Smooth muscle cell (in vitro differentiated cells): ENCODE measurements at regions not wholly inside any gene's neighbourhood (a gene's known extent, or its start where the extent isn't known, plus 50 kb on each side); places are given as distances from the start of the nearest gene placed in this dataset.
"Not testable (repeated sequence)": the region's sequence is repeated elsewhere in the genome, so short reads cannot be mapped to it uniquely, and the experiment has no call there.

Experiments used
- DNase-seq: peaks from one replicate; lab custom pipeline; 2025; ENCODE audit not compliant: unreplicated experiment; lab: John Stamatoyannopoulos, UW
- H2AFZ ChIP-seq: fragments of 200-600 bp; sonication (generic); 2 replicates; pipeline ENCODE4 v1.6.0; 2016; ENCODE audit warnings: antibody characterized with exemption, low read depth, mild to moderate bottlenecking
- H3F3A ChIP-seq: fragments of 200-600 bp; sonication (generic); 2 replicates; pipeline ENCODE4 v1.6.0; 2017; ENCODE audit warnings: antibody characterized with exemption, low read depth
- H3K27ac ChIP-seq: fragments of 200-600 bp; sonication (generic); 2 replicates; pipeline ENCODE4 v1.5.1; 2016; ENCODE audit warnings: low read depth, mild to moderate bottlenecking
- H3K27me3 ChIP-seq: fragments of 200-600 bp; sonication (generic); 2 replicates; pipeline ENCODE4 v1.6.1; 2016; ENCODE audit warnings: low read depth, mild to moderate bottlenecking
- H3K36me3 ChIP-seq: fragments of 200-600 bp; sonication (generic); 2 replicates; pipeline ENCODE4 v1.5.1; 2016; ENCODE audit warnings: low read depth
- H3K4me1 ChIP-seq: fragments of 200-600 bp; sonication (generic); 2 replicates; pipeline ENCODE4 v1.5.1; 2016; ENCODE audit warnings: low read depth
- H3K4me2 ChIP-seq: fragments of 200-600 bp; sonication (generic); 2 replicates; pipeline ENCODE4 v1.6.0; 2016; ENCODE audit warnings: mild to moderate bottlenecking
- H3K4me3 ChIP-seq: fragments of 200-600 bp; sonication (generic); 2 replicates; pipeline ENCODE4 v1.5.1; 2016; ENCODE audit warnings: mild to moderate bottlenecking
- H3K79me2 ChIP-seq: fragments of 200-600 bp; sonication (generic); 2 replicates; pipeline ENCODE4 v1.6.0; 2016; ENCODE audit warnings: low read depth, mild to moderate bottlenecking
- H3K9ac ChIP-seq: fragments of 200-600 bp; sonication (generic); 2 replicates; pipeline ENCODE4 v1.6.0; 2016; ENCODE audit warnings: low read depth
- H3K9me3 ChIP-seq: fragments of 200-600 bp; sonication (generic); replicated peaks from 2 replicates; pipeline ENCODE4 v1.5.1; 2016; ENCODE audit warnings: low read depth
- H4K20me1 ChIP-seq: fragments of 200-600 bp; sonication (generic); 2 replicates; pipeline ENCODE4 v1.6.0; 2016; ENCODE audit warnings: low read depth
- WGBS: methylation state at CpG from one replicate; pipeline ENCODE4 v1.1.7; 2016; ENCODE audit warnings: low lambda C conversion rate; 5-methylcytosine and 5-hydroxymethylcytosine counted together
- TF ChIP-seq, protein P1 (sequence below): fragments of 200-600 bp; sonication (generic); IDR thresholded peaks from 2 replicates; pipeline ENCODE4 v1.5.1; 2017; ENCODE audit warnings: borderline replicate concordance, mild to moderate bottlenecking, antibody characterized with exemption; ENCODE audit not compliant: insufficient read depth, poor library complexity, severe bottlenecking

DNA sequence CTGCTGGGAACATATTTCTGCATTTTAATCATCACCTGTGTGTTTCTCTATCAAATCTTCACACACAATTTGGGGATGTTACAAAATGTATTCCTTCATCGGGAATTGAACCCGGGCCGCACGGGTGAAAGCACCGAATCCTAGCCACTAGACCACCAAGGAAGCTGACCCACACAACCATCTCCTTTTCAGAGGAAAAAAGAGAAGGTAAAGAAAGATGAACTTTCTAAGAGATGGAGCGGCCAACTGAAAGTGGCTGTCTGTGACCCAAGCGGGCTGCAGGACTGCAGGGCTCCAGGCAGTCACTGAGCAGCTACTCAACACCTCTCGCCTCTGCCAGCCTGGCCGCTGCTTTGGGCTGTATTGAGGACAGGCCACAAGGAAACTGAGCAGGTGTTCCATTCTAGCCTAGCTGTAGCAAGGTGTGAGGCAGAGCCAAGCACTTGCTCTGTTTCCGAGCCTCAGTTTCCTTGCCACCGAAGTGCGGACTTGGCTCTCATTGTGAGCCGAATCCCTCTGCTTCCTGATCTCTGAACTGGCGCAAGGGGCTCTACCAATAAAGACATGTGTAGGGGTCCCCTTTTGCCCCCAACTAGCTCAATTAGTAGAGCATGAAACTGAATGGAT lies 156.9 kb upstream of the NBPF11 start:
- no peaks in the 10 kb centered on the region for H3F3A ChIP-seq
- H4K20me1 ChIP-seq, result no peaks in the 10 kb centered on the region
- peaks cover 3% of the 10 kb centered on the region for H3K4me1 ChIP-seq
- DNase-seq, result no peak
- no peak overlapping the region for H3K4me2 ChIP-seq
- no peaks in the 10 kb centered on the region for H3K27me3 ChIP-seq
- no peak overlapping the region for H3K27ac ChIP-seq
- TF ChIP-seq, protein P1, sequence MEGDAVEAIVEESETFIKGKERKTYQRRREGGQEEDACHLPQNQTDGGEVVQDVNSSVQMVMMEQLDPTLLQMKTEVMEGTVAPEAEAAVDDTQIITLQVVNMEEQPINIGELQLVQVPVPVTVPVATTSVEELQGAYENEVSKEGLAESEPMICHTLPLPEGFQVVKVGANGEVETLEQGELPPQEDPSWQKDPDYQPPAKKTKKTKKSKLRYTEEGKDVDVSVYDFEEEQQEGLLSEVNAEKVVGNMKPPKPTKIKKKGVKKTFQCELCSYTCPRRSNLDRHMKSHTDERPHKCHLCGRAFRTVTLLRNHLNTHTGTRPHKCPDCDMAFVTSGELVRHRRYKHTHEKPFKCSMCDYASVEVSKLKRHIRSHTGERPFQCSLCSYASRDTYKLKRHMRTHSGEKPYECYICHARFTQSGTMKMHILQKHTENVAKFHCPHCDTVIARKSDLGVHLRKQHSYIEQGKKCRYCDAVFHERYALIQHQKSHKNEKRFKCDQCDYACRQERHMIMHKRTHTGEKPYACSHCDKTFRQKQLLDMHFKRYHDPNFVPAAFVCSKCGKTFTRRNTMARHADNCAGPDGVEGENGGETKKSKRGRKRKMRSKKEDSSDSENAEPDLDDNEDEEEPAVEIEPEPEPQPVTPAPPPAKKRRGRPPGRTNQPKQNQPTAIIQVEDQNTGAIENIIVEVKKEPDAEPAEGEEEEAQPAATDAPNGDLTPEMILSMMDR, result no peak
- no peaks in the 10 kb centered on the region for H3K36me3 ChIP-seq
- no peak overlapping the region for H3K9ac ChIP-seq
- H3K9me3 ChIP-seq, result peaks cover 3% of the 10 kb centered on the region
- 94% methylated on average over 14 of the region's 14 CpGs for WGBS
- H2AFZ ChIP-seq, result no peak overlapping the region
- no peaks in the 10 kb centered on the region for H3K79me2 ChIP-seq
- no peak overlapping the region for H3K4me3 ChIP-seq

DNA sequence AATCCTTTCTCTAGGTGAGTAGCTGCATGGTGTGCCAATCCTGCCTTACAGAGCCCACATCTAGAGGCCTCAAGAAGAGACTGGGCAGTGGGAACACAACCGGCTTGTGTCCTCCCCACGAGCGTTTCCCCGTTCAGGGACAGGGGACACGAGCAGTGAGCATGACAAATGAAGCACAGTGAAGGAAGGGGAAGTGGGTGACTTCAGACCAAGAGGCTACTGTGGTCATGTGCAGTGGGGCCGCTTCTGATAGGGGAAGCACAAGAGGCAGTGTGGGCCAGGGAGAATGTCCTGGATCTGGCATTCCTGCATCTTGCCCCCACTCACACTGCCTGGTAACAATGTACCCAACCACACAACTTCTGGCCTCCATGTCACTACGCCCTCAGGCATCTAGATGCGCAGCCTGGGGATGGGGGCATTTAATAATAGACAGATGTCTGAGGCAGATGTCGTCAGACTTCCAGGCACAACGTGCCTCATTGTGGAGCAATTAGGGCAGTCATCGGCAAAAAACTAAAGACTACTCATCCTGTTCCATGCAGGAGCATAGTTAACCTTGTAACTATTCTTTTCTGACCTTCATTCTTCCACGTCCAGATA lies 155.6 kb upstream of the NBPF11 start:
- TF ChIP-seq, protein P1, result no peak
- no peak overlapping the region for H2AFZ ChIP-seq
- no peaks in the 10 kb centered on the region for H4K20me1 ChIP-seq
- H3K9me3 ChIP-seq, result peaks cover 3% of the 10 kb centered on the region
- no peaks in the 10 kb centered on the region for H3K36me3 ChIP-seq
- H3K4me2 ChIP-seq, result no peak overlapping the region
- no peak overlapping the region for H3K27ac ChIP-seq
- DNase-seq, result no peak
- no peaks in the 10 kb centered on the region for H3K79me2 ChIP-seq
- WGBS, result 91% methylated on average over 12 of the region's 12 CpGs
- H3K4me3 ChIP-seq, result no peak overlapping the region
- no peaks in the 10 kb centered on the region for H3F3A ChIP-seq
- H3K4me1 ChIP-seq, result peaks cover 5% of the 10 kb centered on the region
- no peak overlapping the region for H3K9ac ChIP-seq
- H3K27me3 ChIP-seq, result no peaks in the 10 kb centered on the region

DNA sequence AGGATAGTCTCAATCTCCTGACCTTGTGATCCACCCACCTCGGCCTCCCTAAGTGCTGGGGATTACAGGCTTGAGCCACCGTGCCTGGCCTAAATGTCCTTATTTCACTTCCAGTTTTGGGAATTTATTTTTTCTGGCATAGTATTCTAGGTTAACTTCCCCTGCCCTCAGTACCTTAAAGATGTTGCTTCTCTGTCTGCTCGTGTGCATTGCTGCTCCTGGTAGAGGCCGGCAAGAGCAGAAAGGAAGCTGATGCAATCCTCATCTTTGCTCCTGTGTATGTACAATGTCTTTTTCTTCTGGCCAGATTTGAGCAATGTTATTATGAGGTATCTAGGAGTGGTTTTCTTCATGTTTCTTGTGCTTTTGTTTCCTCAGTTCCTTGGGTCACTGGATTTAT lies 152.9 kb upstream of the NBPF11 start:
- not testable (repeated sequence) for H3K79me2 ChIP-seq, H3K4me3 ChIP-seq, H3K4me2 ChIP-seq, DNase-seq, H2AFZ ChIP-seq, H3K27ac ChIP-seq, H3K4me1 ChIP-seq, H3K9ac ChIP-seq, H3F3A ChIP-seq, H3K36me3 ChIP-seq, H4K20me1 ChIP-seq, H3K27me3 ChIP-seq, H3K9me3 ChIP-seq
- WGBS, result 72% methylated on average over 4 of the region's 4 CpGs

- not testable (repeated sequence) for H3K9ac ChIP-seq
- peak overlapping the region; percentile 59 for H3K27ac ChIP-seq
Measured at GRCh38 chr1:148302586-148303364, 150.7 kb upstream of the NBPF11 start.

GRCh38 chr1:148297852-148298251 lies 145.8 kb upstream of the NBPF11 start:
- H4K20me1 ChIP-seq, H3F3A ChIP-seq, H3K27ac ChIP-seq, H3K9me3 ChIP-seq, H3K27me3 ChIP-seq, H3K4me2 ChIP-seq, H3K4me3 ChIP-seq, H3K9ac ChIP-seq, DNase-seq, H2AFZ ChIP-seq, H3K36me3 ChIP-seq, H3K4me1 ChIP-seq, H3K79me2 ChIP-seq: not testable (repeated sequence)
- 51% methylated on average over 2 of the region's 2 CpGs for WGBS

More at GRCh38 chr1:148302586-148303364, 150.7 kb upstream of the NBPF11 start:
- H4K20me1 ChIP-seq, H3K79me2 ChIP-seq, H3K36me3 ChIP-seq, H3K4me1 ChIP-seq, H3K9me3 ChIP-seq, H3K27me3 ChIP-seq, DNase-seq, H3F3A ChIP-seq: not testable (repeated sequence)
- H2AFZ ChIP-seq, result peak overlapping the region; percentile 76
- peak overlapping the region; percentile 86 for H3K4me2 ChIP-seq
- H3K4me3 ChIP-seq, result peak overlapping the region; percentile 53
- WGBS, result 1% methylated on average over 16 of the region's 52 CpGs
